Upper lobe of left lung (tissue), 6 donors: ENCODE measurements at regions not wholly inside any gene's neighbourhood (a gene's known extent, or its start where the extent isn't known, plus 50 kb on each side); places are given as distances from the start of the nearest gene placed in this dataset.

Source experiments
- ATAC-seq, 2 donors: fragments of 200-7000 bp; cut with Tn5 transposase; one replicate each; pipeline ENCODE4 v1.9.1; 2022; ENCODE audit warnings: mild to moderate bottlenecking in 2 of 2, moderate library complexity in 2 of 2; ENCODE audit not compliant: low FRiP score in 2 of 2
- DNase-seq, 2 donors: peaks; one replicate each; pipeline ENCODE4 v3.0.0-alpha.2; 2019 to 2020
- H3K27ac ChIP-seq, 4 donors: fragments of 200-600 bp; sonication (generic); one replicate each; pipeline ENCODE4 v1.5.1; 2016 to 2019
- H3K27me3 ChIP-seq, 4 donors: fragments of 200-600 bp; sonication (generic); one replicate each; pipeline ENCODE4 v1.5.1; 2017 to 2019
- H3K36me3 ChIP-seq, 4 donors: fragments of 200-600 bp; sonication (generic); one replicate each; pipeline ENCODE4 v1.5.1; 2016 to 2019
- H3K4me1 ChIP-seq, 4 donors: fragments of 200-600 bp; sonication (generic); one replicate each; pipeline ENCODE4 v1.5.1; 2018 to 2019
- H3K4me3 ChIP-seq, 4 donors: fragments of 200-600 bp; sonication (generic); one replicate each; pipeline ENCODE4 v1.5.1; 2017 to 2019; ENCODE audit warnings: mild to moderate bottlenecking in 2 of 4, moderate library complexity in 1 of 4
- H3K9me3 ChIP-seq, 4 donors: fragments of 200-600 bp; sonication (generic); one replicate each; pipeline ENCODE4 v1.5.1; 2018 to 2019
- CTCF ChIP-seq, 6 experiments: fragments of 450-650 bp in 4 of 6; fragments of 200-600 bp in 2 of 6; sonication (generic) in 2 of 6; IDR thresholded peaks; one replicate each; pipeline ENCODE4 v1.5.1; 2016 to 2019; ENCODE audit warnings: antibody characterized with exemption in 6 of 6
- EP300 ChIP-seq, 4 donors: sonication (generic); formaldehyde crosslinking; IDR thresholded peaks; one replicate each; pipeline ENCODE4 v1.5.1; 2017; ENCODE audit warnings: antibody characterized with exemption in 4 of 4, control low read depth in 2 of 4
- POLR2A ChIP-seq, 4 donors: fragments of 450-650 bp; IDR thresholded peaks; one replicate each; pipeline ENCODE4 v1.5.1; 2016 to 2017; ENCODE audit warnings: antibody characterized with exemption in 4 of 4, mild to moderate bottlenecking in 2 of 4
- POLR2AphosphoS5 ChIP-seq, 2 donors: sonication (generic); formaldehyde crosslinking; IDR thresholded peaks; one replicate each; pipeline ENCODE4 v1.5.1; 2017; ENCODE audit warnings: antibody characterized with exemption in 2 of 2
- WGBS, 2 donors: methylation state at CpG; one replicate each; pipeline ENCODE4 v1.1.5; 2017 to 2018; 5-methylcytosine and 5-hydroxymethylcytosine counted together
- donor health status: DM: no; HTN: no; CAD: no; lungs with moderate emphysema.
- donor health status: DM: no; HTN: yes; CAD: no; lungs with severe emphysema.

- DNase-seq (no peak), ATAC-seq (no peak)
- Histone ChIP-seq H3K9me3 (no peaks in the 10 kb centered on the region), H3K27me3 (no peaks in the 10 kb centered on the region), H3K4me1 (no peaks in the 10 kb centered on the region), H3K27ac (no peak overlapping the region), H3K4me3 (no peak overlapping the region), H3K36me3 (no peaks in the 10 kb centered on the region)
- TF ChIP-seq POLR2A (IDR thresholded peaks at IDR 0.05) (no peak), EP300 (IDR thresholded peaks at IDR 0.05) (no peak), POLR2AphosphoS5 (IDR thresholded peaks at IDR 0.05) (no peak), CTCF (IDR thresholded peaks at IDR 0.05) (no peak)
- WGBS, 2 donors = 93 to 94% methylated on average over 2 of the region's 2 CpGs
Observed at GRCh38 chr13:90618133-90618532, 729.4 kb upstream of the MIR17HG start.

GRCh38 chr13:90622541-90622940 is 724.9 kb upstream of the MIR17HG start:
- H3K27me3 ChIP-seq = no peaks in the 10 kb centered on the region
- 62 to 79% methylated on average over 1 of the region's 1 CpG for WGBS, 2 donors
- H3K4me1 ChIP-seq = no peaks in the 10 kb centered on the region
- H3K27ac ChIP-seq = no peak overlapping the region
- H3K36me3 ChIP-seq = no peaks in the 10 kb centered on the region
- DNase-seq = no peak
- no peak for ATAC-seq
- no peaks in the 10 kb centered on the region for H3K9me3 ChIP-seq
- TF ChIP-seq POLR2A (IDR thresholded peaks at IDR 0.05) (no peak), CTCF (IDR thresholded peaks at IDR 0.05) (no peak), EP300 (IDR thresholded peaks at IDR 0.05) (no peak), POLR2AphosphoS5 (IDR thresholded peaks at IDR 0.05) (no peak)
- no peak overlapping the region for H3K4me3 ChIP-seq

DNA sequence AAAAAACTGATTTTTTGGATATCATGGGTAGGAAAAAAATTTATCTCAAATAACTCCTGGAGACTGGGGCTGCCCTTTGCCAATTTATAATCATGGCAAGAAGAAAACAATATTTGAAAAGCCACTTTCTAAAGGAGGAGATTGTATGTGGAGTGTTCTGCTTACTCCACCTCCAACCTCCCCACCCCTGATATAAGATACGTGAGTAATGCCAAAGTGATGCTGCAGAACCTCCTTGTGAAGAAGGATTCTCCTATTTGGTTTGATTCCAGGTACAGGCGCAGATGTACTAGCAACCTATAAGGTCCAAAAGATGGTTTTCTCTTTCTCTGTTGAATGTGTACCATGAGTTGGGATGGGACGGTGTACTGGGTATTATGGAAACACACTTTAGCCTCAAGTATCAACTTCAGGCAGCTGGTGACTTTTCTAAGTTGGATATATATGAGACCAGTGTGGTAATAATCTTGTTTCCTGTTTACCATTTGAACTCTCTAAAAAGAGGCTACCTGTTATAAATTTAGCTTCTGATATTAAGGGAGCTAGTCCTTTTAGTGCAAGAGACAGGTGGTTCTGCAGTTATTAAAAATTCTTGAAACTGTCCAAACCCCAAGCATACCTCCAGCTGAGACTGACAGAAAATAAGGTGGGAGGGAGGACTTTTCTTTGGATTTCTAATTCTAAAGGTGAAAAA is 724.0 kb upstream of the MIR17HG start:
- H3K9me3 ChIP-seq = no peaks in the 10 kb centered on the region
- TF ChIP-seq CTCF (IDR thresholded peaks at IDR 0.05) (no peak), POLR2A (IDR thresholded peaks at IDR 0.05) (no peak), POLR2AphosphoS5 (IDR thresholded peaks at IDR 0.05) (no peak), EP300 (IDR thresholded peaks at IDR 0.05) (no peak)
- DNase-seq (no peak), ATAC-seq (no peak)
- WGBS, 2 donors = 87 to 90% methylated on average over 3 of the region's 3 CpGs
- H3K27ac ChIP-seq = no peak overlapping the region
- no peaks in the 10 kb centered on the region for H3K27me3 ChIP-seq
- H3K4me1 ChIP-seq = no peaks in the 10 kb centered on the region
- no peaks in the 10 kb centered on the region for H3K36me3 ChIP-seq
- H3K4me3 ChIP-seq = no peak overlapping the region

DNA sequence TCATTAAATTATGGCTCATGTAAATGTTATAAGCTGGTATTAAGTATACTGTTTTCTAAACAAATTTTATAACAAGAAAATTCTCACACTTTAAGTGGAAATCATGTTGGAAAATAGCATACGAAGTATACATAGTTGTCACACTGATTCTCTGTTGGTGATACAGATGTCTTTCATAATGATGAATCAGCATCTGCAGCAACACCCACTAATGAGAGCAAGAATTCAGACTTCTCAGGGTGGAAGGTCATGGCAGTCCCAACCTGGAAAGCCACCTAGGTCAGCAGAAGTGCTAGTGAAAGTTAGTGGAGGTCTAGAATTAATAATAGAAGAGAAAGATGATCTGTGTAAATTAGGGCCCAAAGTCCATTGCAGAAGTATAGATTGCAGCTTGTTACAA is 719.7 kb upstream of the MIR17HG start:
- H3K36me3 ChIP-seq = no peaks in the 10 kb centered on the region
- no peak for DNase-seq
- WGBS, 2 donors = 86 to 89% methylated on average over 1 of the region's 1 CpG
- TF ChIP-seq POLR2AphosphoS5 (IDR thresholded peaks at IDR 0.05) (no peak), CTCF (IDR thresholded peaks at IDR 0.05) (no peak), POLR2A (IDR thresholded peaks at IDR 0.05) (no peak), EP300 (IDR thresholded peaks at IDR 0.05) (no peak)
- ATAC-seq = no peak
- H3K9me3 ChIP-seq = no peaks in the 10 kb centered on the region
- H3K4me3 ChIP-seq = no peak overlapping the region
- H3K4me1 ChIP-seq = no peaks in the 10 kb centered on the region
- H3K27me3 ChIP-seq = no peaks in the 10 kb centered on the region
- H3K27ac ChIP-seq = no peak overlapping the region

GRCh38 chr13:90628471-90628870 is 719.0 kb upstream of the MIR17HG start:
- WGBS, 2 donors = 72 to 75% methylated on average over 4 of the region's 4 CpGs

More at GRCh38 chr13:90628471-90628870, 719.0 kb upstream of the MIR17HG start:
- H3K27ac ChIP-seq = no peak overlapping the region
- no peaks in the 10 kb centered on the region for H3K4me1 ChIP-seq
- TF ChIP-seq POLR2AphosphoS5 (IDR thresholded peaks at IDR 0.05) (no peak), POLR2A (IDR thresholded peaks at IDR 0.05) (no peak), CTCF (IDR thresholded peaks at IDR 0.05) (no peak), EP300 (IDR thresholded peaks at IDR 0.05) (no peak)
- H3K27me3 ChIP-seq = no peaks in the 10 kb centered on the region
- ATAC-seq (no peak), DNase-seq (no peak)
- no peaks in the 10 kb centered on the region for H3K36me3 ChIP-seq
- H3K4me3 ChIP-seq = no peak overlapping the region
- no peaks in the 10 kb centered on the region for H3K9me3 ChIP-seq
